SHP77 treated with DMSO at 0.1 percent for 48 hours (cell line): ENCODE measurements at regions not wholly inside any gene's neighbourhood (a gene's known extent, or its start where the extent isn't known, plus 50 kb on each side); places are given as distances from the start of the nearest gene placed in this dataset.

Source experiments
- DNase-seq: peaks from one replicate; lab custom pipeline; 2025; lab: John Stamatoyannopoulos, UW

GRCh38 chr10:78923647-78924318 lies 145.0 kb upstream of the ZMIZ1 start:
- no peak for DNase-seq

GRCh38 chr10:78924319-78925003 lies 144.3 kb upstream of the ZMIZ1 start:
- no peak for DNase-seq

- DNase-seq = no peak
These were observed 143.5 kb upstream of the ZMIZ1 start for GRCh38 chr10:78925275-78925674.

- no peak for DNase-seq
These were observed 142.9 kb upstream of the ZMIZ1 start for GRCh38 chr10:78925800-78926319.

GRCh38 chr10:78927257-78927995 lies 141.3 kb upstream of the ZMIZ1 start:
- no peak for DNase-seq

- DNase-seq = no peak
These were observed 140.4 kb upstream of the ZMIZ1 start for GRCh38 chr10:78928330-78928729.

GRCh38 chr10:78929541-78929940 lies 139.2 kb upstream of the ZMIZ1 start:
- no peak for DNase-seq

- DNase-seq = no peak
These were observed 137.3 kb upstream of the ZMIZ1 start for GRCh38 chr10:78931321-78932053.

GRCh38 chr10:78932054-78932386 lies 136.7 kb upstream of the ZMIZ1 start:
- DNase-seq = no peak

GRCh38 chr10:78932861-78933260 lies 135.9 kb upstream of the ZMIZ1 start:
- DNase-seq = no peak

- DNase-seq = no peak
These were observed 134.8 kb upstream of the ZMIZ1 start for GRCh38 chr10:78933828-78934531.

- DNase-seq = no peak
These were observed 134.3 kb upstream of the ZMIZ1 start for GRCh38 chr10:78934532-78934898.

- no peak for DNase-seq
These were observed 133.7 kb upstream of the ZMIZ1 start for GRCh38 chr10:78934994-78935602.

- no peak for DNase-seq
These were observed 132.9 kb upstream of the ZMIZ1 start for GRCh38 chr10:78935697-78936407.

GRCh38 chr10:78936412-78937342 lies 132.1 kb upstream of the ZMIZ1 start:
- DNase-seq = no peak

GRCh38 chr10:78937393-78937792 lies 131.4 kb upstream of the ZMIZ1 start:
- no peak for DNase-seq

GRCh38 chr10:78937800-78938694 lies 130.7 kb upstream of the ZMIZ1 start:
- DNase-seq = no peak
